HFF-Myc (cell line): ENCODE measurements at regions not wholly inside any gene's neighbourhood (a gene's known extent, or its start where the extent isn't known, plus 50 kb on each side); places are given as distances from the start of the nearest gene placed in this dataset.
A peak's percentile ranks its signal among the peaks of the same experiment; 100 is the strongest.

Experiments used
- DNase-seq: peaks from one replicate; pipeline ENCODE4 v3.0.0-alpha.2; 2011; ENCODE audit warnings: low read depth; ENCODE audit errors: extremely low read depth
- H3K4me3 ChIP-seq: replicated peaks from 2 replicates; pipeline ENCODE4 v1.5.1; 2011; ENCODE audit warnings: low read depth, mild to moderate bottlenecking, control low read depth, low read length
- TF ChIP-seq, protein P1 (sequence below): IDR thresholded peaks from 2 replicates; pipeline ENCODE4 v1.5.1; 2012; ENCODE audit warnings: mild to moderate bottlenecking, low read depth, low read length, control low read depth; ENCODE audit errors: missing control alignments

DNA sequence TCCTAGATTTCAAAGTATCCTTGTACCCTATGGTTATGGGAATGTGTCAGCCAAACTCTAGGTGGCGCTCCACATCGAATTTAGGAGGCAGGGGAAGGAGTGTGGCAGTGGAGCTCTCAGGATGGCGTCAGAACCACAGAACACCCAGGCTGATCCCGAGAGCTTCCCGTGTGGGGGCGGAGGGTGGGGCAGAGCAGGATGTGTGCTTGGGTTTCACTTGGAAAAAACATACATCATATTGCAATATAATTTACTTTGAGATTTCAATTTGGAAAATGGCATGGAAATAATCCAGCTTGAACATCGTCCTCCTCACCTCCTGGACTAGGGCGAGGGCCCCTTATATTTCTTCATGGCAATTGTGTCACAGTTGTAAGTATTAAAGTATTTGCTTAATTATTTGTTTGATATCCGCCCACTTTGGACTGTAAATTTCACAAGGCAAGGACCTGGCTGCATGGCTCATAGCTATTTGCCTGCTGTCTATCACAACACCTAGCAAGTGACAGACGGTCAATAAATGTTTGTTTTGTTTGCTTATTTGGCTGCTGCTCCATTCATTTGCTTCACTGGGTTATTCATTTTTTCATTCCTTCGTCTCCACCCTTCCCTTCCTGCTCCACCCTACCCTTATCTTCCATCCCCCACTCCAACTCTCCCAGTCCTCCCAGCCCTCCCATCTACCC lies 221.5 kb upstream of the HMGA2 start:
- TF ChIP-seq, protein P1, sequence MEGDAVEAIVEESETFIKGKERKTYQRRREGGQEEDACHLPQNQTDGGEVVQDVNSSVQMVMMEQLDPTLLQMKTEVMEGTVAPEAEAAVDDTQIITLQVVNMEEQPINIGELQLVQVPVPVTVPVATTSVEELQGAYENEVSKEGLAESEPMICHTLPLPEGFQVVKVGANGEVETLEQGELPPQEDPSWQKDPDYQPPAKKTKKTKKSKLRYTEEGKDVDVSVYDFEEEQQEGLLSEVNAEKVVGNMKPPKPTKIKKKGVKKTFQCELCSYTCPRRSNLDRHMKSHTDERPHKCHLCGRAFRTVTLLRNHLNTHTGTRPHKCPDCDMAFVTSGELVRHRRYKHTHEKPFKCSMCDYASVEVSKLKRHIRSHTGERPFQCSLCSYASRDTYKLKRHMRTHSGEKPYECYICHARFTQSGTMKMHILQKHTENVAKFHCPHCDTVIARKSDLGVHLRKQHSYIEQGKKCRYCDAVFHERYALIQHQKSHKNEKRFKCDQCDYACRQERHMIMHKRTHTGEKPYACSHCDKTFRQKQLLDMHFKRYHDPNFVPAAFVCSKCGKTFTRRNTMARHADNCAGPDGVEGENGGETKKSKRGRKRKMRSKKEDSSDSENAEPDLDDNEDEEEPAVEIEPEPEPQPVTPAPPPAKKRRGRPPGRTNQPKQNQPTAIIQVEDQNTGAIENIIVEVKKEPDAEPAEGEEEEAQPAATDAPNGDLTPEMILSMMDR = peak; percentile 80
- DNase-seq = peak; percentile 86
- H3K4me3 ChIP-seq = peak overlapping the region; percentile 45

DNA sequence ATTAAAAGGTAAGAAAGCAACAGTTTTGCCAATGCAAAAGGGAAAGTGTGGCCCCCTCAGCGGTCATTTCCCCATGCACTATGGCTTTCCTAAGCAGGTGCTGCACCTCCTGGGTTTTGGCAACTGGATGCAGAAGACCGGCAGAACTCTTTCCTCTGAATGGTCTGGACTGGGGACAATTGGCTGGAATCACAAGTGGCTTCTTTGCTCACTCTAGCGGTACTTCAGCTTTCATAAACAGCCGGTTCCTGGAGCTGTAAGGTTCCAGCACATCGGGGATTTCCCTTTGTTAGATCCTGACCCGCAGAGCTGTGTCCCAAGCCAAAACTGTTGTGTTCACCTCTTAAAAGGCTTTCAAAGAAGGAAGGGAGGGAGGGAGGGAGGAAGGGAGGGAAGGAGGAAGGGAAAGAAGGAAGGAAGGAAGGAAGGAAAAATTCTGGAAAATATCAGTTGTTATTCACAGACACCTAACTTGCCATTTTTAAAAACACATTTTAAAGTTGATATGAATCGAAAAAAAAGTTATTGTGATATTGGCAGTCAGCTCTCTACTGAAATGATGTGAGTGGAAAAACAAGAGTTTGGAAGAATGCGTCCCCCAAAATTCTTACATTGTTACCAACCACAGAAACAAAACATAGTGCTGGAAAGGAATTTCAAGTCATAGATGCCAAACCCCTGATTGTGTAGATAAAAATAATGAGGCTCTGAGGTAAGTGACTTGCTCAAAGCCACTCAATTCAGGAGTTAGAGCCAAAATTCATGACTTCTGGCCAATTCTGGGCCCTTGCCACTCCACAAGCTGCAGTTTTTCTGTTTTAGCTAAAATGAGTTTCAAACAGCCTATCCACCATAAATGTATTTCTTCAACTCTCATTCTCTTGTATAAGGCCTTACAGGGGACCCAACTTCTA lies 220.6 kb upstream of the HMGA2 start:
- DNase-seq = peak; percentile 70
- peak overlapping the region; percentile 45 for H3K4me3 ChIP-seq
- TF ChIP-seq, protein P1 = no peak

GRCh38 chr12:65605019-65605418 lies 219.3 kb upstream of the HMGA2 start:
- DNase-seq = no peak
- TF ChIP-seq, protein P1 = no peak
- H3K4me3 ChIP-seq = no peak overlapping the region

DNA sequence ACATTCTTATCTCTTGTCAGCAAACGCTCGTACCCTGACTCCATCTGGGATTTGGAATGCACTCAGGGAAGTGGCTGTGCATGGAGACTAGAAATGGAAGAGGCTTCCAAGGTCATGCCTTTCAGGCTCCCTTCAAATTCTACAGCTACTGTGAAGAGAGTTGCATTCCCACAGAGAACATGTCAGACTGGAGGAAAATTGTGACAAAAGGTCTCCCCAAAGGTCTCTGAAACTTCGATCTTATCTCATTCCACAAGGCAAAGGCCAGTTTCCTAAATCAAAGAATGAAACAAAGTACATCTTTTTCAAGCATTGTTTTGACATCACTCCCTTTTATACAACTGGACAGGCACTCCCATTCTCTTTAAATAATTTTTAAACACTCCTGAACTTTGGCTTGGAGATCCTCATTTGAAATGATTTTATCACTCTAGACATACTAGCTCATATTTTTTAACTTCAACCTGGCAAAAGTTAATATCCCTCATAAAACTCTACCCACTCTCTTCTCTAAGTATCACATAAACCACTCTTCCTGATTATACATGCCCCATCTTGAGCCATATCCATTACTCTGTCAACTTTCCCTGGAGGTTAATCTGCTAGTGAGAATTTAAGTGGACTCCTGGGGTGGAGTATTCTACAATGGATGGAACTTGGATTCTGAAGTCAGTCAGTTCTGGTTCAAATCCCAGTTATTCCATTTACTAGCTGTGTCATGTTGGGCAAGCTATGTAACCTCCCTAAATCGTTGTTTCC lies 218.1 kb upstream of the HMGA2 start:
- TF ChIP-seq, protein P1 = no peak
- DNase-seq = no peak
- H3K4me3 ChIP-seq = no peak overlapping the region

- TF ChIP-seq, protein P1 = no peak
- no peak overlapping the region for H3K4me3 ChIP-seq
- DNase-seq = no peak
Observed at GRCh38 chr12:65607401-65607841, 216.9 kb upstream of the HMGA2 start.

- TF ChIP-seq, protein P1 = no peak
- no peak for DNase-seq
- no peak overlapping the region for H3K4me3 ChIP-seq
Observed at GRCh38 chr12:65608319-65608916, 215.9 kb upstream of the HMGA2 start.
